Frontal cortex (tissue), 3 donors: ENCODE measurements at regions not wholly inside any gene's neighbourhood (a gene's known extent, or its start where the extent isn't known, plus 50 kb on each side); places are given as distances from the start of the nearest gene placed in this dataset.

Experiments
- DNase-seq, 2 donors: peaks; one replicate each; pipeline ENCODE4 v3.0.0; 2012; ENCODE audit warnings: low spot score in 2 of 2
- FAIRE-seq: peaks from 2 replicates; lab custom pipeline; 2012; peaks lifted over from hg19 to GRCh38; lab: Jason Lieb, UNC
- donor health status: control.
- donor health status: control.
- donor health status: control.

- FAIRE-seq (no peak), DNase-seq (no peak)
Measured at GRCh38 chr2:221857719-221858118, 285.6 kb upstream of the EPHA4 start.

DNA sequence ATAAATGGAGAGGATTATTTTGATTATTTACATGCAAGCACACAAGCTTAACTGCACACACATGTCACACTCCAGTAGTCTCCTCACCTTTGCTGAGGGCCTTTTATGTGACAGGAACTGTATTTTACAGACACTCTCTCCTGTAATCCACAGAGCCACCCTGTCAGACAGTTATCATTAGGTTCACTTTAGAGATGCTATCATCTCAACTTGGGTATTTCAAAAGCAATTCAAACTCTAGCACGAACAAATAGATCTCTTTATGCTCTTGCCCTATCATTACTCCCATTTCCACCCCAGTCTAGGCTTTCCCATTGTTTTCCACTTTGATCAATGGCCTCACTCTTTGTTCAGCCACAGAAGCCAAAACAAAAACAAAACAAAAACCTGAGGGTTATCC lies 281.2 kb upstream of the EPHA4 start:
- DNase-seq = no peak
- no peak for FAIRE-seq

- no peak for DNase-seq
- no peak for FAIRE-seq
Measured at GRCh38 chr2:221851531-221852045, 279.5 kb upstream of the EPHA4 start.

GRCh38 chr2:221850076-221850475 lies 278.0 kb upstream of the EPHA4 start:
- FAIRE-seq = no peak
- DNase-seq = no peak

DNA sequence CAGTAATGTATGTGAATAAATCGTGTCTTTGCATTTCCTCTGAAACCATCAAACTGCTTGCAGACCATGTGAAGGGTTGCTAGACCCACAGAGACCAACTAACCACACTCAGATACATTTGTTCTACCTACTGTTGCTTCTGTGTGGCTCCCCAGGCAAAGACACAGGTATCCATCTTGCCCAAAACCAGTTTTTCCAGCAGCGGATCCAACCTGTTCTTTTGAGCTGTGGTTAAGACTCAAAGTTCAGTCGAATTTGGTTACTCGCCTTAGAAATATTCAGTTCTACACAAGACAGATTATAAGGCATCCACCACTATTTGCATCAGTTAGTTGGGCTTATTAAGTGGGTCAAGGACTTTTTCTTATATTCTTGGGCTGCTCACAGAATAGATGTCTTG lies 276.2 kb upstream of the EPHA4 start:
- FAIRE-seq (no peak), DNase-seq (no peak)

GRCh38 chr2:221845021-221845365 lies 272.9 kb upstream of the EPHA4 start:
- FAIRE-seq = no peak

GRCh38 chr2:221844212-221845020 lies 272.3 kb upstream of the EPHA4 start:
- DNase-seq = no peak
- FAIRE-seq = no peak

More at GRCh38 chr2:221845021-221845365, 272.9 kb upstream of the EPHA4 start:
- DNase-seq = no peak

DNA sequence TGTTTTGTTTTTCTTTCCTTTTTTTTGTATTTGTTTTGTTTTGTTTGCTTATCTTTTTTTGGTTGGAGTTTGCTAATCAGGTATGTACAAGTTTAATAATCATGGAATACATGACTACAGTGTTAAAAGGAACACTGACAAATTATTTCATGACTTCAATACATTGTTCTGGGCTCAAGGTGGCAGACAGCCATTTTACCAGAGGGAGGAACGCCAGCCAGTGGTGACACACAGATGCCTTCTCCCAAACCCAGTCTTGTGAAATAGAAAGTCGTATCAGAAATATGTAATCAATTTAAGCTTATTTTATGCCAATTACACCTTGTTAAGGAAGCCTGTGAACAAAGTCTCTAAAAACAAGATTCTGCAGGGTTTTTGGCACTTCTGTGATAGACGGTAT lies 264.0 kb upstream of the EPHA4 start:
- FAIRE-seq = no peak
- DNase-seq = no peak

DNA sequence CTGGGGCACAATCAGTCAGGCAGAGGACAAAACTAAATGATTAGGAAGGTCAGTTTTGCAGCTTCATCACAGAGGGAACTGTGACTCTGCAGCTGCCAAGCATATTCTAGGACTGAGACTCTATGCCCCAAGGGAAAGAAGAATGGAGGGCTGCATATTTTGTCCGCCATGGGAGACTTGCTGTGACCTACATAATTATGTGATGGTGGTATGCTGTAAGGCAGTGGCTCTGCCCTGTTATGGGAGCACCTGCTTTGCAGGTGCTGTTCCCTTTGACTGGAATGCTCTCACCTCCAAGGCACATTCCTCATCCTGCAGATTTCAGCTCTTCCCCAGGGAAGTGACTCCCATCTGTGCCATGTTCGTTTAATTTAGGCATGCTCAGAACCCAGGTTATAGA lies 261.9 kb upstream of the EPHA4 start:
- DNase-seq = no peak
- no peak for FAIRE-seq

GRCh38 chr2:221831051-221831450 lies 258.9 kb upstream of the EPHA4 start:
- FAIRE-seq (no peak), DNase-seq (no peak)

GRCh38 chr2:221822416-221822815 lies 250.3 kb upstream of the EPHA4 start:
- FAIRE-seq (no peak), DNase-seq (no peak)

DNA sequence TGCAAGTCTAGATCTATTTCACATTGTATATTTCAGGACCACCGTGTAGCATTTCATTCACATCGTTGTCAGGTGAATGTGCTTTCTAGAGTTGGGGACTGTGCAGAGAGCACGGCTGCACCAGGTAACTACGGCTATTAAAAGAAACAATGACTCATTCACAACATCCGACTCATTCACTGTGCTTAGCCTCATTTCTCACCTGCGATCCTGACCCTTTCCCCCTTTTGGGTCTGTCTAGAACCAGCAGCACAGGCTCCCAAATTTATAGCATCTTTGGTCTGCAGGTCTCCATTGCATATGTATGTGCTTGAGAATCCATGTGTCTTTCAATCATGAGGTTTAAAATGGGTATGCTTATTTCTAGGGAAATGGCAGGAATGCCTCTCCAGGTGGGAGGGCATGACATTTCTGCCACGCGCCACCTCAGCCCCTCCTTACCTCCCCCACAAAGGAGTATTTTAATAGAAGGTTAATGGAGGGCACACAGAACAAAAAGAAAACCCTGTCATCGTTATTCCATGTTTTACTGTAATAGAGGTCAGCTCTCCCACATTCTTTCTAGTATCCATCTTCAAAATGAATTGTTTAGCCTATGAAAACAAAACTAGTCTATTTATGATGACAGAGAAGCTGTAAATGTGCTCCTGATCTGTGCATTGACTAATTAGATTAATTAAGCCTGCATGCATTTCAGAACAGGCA lies 246.7 kb upstream of the EPHA4 start:
- DNase-seq = no peak
- FAIRE-seq = no peak

DNA sequence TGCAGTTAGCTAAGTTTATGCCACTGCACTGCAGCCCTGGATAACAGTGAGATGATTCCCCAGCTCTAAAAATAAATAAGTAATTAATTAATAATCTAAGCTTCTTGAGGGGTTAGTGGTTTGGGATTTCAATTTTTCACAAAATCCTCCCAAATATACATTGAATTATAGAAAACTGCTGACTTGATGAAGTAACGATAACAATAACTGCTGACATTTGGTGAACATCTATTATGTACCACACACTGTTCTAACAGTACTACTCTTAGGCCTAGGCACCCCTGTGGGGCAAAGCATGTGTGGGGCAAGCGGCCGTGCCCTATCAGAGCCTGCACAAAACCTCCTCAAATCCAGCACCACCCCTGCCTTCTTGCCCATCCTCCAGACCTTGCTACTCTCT lies 245.8 kb upstream of the EPHA4 start:
- no peak for DNase-seq
- no peak for FAIRE-seq

DNA sequence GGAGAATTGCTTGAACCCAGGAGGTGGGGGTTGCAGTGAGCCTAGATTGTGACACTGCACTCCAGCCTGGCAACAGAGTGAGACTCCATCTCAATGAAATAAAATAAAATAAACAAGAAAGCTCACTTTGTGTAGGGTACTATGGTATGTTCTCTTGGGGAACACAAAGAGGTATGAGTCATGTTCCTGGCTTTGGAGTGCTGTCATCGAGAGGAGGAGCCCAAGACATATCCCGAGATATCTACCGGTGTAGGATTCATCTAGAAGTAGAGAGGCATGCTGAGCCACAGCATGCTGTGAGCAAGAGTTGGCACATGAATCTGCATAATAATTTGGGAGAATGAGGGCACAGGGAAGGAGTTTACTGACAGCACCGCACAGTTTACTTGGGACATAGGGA lies 244.9 kb upstream of the EPHA4 start:
- FAIRE-seq (no peak), DNase-seq (no peak)

DNA sequence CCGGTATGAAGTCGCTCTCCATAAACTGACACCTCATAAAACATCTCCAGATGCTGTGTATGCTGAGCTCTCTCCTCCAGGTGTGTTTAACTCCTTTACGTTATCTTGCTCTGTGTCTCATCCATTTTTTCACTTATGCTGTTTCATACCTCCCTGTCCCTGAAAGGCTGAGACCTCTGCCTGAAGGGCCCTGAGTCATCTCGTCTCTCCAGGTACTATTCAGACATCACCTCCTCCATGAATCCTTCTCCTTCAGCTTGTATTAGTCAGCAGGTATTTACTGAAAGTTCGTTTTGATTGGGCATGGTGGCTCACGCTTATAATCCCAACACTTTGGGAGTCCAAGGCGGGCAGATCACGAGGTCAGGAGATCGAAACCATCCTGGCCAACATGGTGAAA lies 244.5 kb upstream of the EPHA4 start:
- FAIRE-seq = no peak
- no peak for DNase-seq

GRCh38 chr2:221810650-221811049 lies 238.5 kb upstream of the EPHA4 start:
- FAIRE-seq (no peak), DNase-seq (no peak)

DNA sequence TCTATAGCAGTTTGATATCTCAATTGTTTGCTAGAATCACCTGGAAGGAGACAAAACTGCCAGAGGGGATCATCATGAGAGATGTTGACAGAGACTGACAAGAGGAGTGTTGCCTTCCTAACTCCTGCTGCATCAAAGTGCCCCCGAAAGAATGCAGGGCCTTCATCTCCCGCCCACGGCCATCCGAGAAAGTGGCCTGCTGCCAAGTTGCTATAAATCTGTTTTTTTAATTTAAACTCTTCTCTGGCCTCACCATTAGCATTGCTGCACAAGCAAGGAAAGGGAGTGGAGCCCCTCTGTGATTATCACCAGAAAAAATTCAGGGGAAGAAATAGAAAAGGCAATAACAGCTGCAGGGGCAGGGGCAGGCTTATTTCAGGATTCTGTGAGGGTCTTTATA lies 238.1 kb upstream of the EPHA4 start:
- DNase-seq (no peak), FAIRE-seq (no peak)

GRCh38 chr2:221808488-221808887 lies 236.4 kb upstream of the EPHA4 start:
- FAIRE-seq = no peak
- no peak for DNase-seq

DNA sequence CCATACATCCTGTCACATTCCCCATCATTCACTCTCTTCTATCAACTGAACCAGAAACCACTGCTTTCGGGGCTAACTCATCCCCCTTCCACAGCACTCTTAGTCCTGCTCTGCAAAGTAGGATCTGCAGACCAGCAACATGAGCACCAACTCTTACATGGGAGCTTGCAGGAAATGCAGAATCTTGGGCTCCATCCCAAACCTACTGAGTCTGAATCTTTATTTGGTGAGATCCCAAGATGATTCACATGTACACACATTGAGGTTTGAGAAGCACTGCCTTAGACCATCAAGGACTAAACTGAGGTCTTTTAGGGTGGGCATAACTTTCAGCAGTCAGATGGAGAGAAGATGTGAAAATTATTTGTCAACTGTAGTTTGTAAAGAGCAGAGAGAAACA lies 235.6 kb upstream of the EPHA4 start:
- FAIRE-seq (no peak), DNase-seq (no peak)

GRCh38 chr2:221802089-221802488 lies 230.0 kb upstream of the EPHA4 start:
- FAIRE-seq (no peak), DNase-seq (no peak)

DNA sequence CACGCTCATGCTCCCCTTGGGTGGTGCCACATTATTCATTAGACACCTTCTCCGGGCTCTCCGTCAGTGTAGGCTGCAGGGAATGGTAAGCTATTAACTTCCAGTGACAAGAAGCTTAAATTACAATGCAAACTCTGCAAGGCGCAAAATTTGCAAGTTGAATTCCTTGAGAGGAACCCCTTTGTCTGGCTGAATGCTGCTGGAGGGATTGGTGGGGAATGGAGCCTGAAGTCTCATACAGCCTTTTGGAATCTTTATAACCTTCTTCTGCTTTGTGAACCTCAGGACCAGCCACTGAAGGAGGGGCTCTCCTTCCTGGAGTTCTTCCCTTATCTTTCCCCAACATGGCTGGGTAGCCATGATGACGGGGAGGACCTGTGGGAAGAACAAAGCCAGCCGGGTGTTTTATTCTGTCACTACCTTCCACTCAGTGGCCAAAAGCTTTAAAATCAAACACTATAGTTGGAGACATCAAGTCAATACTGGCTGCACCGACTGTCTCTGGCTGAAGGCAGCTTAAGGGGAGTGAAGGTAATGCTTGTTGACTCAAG lies 220.9 kb upstream of the EPHA4 start:
- DNase-seq = no peak
- no peak for FAIRE-seq
